ENCODE measurements at regions not wholly inside any gene's neighbourhood (a gene's known extent, or its start where the extent isn't known, plus 50 kb on each side); places are given as distances from the start of the nearest gene placed in this dataset.
"Not testable (repeated sequence)": the region's sequence is repeated elsewhere in the genome, so short reads cannot be mapped to it uniquely, and the experiment has no call there.

DNA sequence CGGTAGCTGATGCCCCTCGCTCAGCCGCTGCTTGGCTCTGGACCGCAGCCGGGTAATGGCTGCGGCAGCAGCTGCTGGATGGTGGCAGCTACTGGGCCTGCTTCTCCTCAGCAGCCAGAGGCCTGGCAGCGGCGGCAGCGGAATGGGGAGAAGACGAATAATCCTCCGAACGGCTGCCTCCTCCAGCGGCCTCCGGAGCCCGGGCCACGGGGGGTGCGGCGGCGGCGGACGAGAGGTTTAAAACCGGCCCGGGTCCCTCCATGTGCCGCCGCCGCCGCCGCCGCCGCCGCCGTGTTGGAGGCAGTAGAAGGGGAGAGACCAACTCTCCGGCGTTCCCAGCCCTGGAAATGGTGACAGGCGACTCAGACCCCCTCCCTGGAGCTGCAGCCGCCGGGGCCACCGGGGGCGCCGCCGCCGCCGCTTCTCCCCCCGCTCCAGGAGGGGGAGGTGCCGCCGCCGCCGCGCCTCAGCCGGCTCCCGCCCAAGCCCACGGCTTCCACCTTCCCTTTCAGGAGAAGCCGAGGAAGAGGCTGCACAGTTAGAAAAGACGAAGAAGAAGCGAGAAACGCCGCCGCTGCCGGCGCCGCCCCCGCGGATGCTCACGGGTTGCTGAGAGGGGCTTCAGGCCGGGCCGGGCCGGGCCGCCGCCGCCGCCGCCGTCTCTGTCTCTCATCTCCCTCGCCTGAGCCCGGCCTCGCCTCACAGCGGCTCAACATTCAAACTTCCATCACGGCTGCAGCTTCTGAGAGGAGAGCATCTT is 118.4 kb upstream of the PRSS3 start:
- H3K9me3 Mint-ChIP-seq: no peaks in the 10 kb centered on the region
- H3K4me3 Mint-ChIP-seq: peak overlapping the region; percentile 84
- H3K27ac Mint-ChIP-seq: peak overlapping the region; percentile 64

DNA sequence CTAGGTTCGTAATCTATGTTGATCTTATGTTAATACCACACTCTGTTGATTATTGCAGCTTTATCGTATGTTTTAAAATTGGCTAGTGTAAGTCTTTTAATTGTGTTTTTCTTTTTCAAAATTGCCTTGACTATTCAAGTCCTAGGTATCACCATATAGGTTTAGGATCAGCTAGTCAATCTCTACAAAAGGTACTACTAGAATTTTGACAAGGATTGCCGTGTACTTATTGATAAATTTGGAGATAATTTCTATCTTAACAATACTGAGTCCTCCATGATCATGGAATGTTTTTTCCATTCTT is 117.9 kb upstream of the PRSS3 start:
- Mint-ChIP-seq H3K27ac (peak overlapping the region; percentile 64), H3K36me3 (ENCODE audit: low read depth) (no peaks in the 10 kb centered on the region), H3K27me3 (peaks cover 73% of the 10 kb centered on the region), H3K4me3 (peak overlapping the region; percentile 84), H3K9me3 (no peaks in the 10 kb centered on the region), H3K4me1 (peaks cover 8% of the 10 kb centered on the region)
- DNase-seq (no peak), ATAC-seq (no peak)

More for the DNA sequence above, 118.4 kb upstream of the PRSS3 start:
- DNase-seq (peak; percentile 30), ATAC-seq (peak; percentile 63)
- Mint-ChIP-seq H3K27me3 (peaks cover 71% of the 10 kb centered on the region), H3K4me1 (peaks cover 8% of the 10 kb centered on the region), H3K36me3 (ENCODE audit: low read depth) (no peaks in the 10 kb centered on the region)

DNA sequence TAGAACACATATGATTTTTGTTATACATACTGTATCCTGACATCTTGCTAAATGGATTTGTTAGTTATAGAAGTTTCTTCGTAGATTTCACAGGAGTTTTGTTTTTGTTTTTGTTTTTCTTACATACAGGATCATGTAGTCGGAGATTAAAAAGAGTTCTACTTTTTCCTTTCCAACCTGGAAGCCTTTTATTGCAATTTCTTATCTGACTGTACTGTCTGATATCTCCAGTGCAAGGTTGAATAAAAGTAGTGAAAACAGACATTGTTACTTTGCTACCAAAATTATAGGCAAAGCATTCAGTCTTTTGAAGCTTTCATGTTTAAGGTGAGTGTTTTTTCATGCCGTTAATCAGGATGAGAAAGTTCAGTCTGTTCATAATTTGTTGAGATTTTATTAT is 117.4 kb upstream of the PRSS3 start:
- H3K9me3 Mint-ChIP-seq: no peaks in the 10 kb centered on the region
- no peak overlapping the region for H3K4me3 Mint-ChIP-seq
- ATAC-seq: no peak
- DNase-seq: no peak
- peaks cover 8% of the 10 kb centered on the region for H3K4me1 Mint-ChIP-seq
- no peak overlapping the region for H3K27ac Mint-ChIP-seq
- H3K27me3 Mint-ChIP-seq: peaks cover 75% of the 10 kb centered on the region
- no peaks in the 10 kb centered on the region for H3K36me3 Mint-ChIP-seq (ENCODE audit: low read depth)

DNA sequence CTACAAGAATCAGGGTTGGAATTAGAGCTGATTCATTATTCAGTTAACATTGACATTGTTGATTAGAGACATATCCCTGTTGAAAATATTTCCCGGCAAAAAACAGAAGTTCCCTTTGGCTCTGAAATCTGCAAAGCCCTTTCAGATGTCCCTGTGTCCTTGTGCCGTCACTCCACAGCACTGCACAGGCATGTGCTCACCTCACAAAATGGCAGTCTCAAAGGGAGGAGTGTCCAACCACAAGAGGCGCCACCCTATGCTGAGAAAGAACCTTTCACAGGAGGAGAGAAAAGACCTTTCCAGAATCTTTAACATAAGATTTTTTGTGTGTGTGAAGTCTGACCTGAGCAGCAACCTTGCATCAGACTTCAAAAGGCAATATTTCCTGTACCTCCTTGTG is 112.8 kb upstream of the PRSS3 start:
- no peak for DNase-seq
- Mint-ChIP-seq H3K9me3 (no peaks in the 10 kb centered on the region), H3K4me3 (no peak overlapping the region), H3K27ac (no peak overlapping the region), H3K36me3 (ENCODE audit: low read depth) (no peaks in the 10 kb centered on the region), H3K4me1 (no peaks in the 10 kb centered on the region), H3K27me3 (peaks cover 55% of the 10 kb centered on the region)
- no peak for ATAC-seq

GRCh38 chr9:33684831-33685230 is 110.5 kb upstream of the PRSS3 start:
- H3K27me3 Mint-ChIP-seq: peaks cover 39% of the 10 kb centered on the region
- DNase-seq (no peak), ATAC-seq (no peak)
- H3K36me3 Mint-ChIP-seq (ENCODE audit: low read depth): no peaks in the 10 kb centered on the region
- no peaks in the 10 kb centered on the region for H3K4me1 Mint-ChIP-seq
- no peaks in the 10 kb centered on the region for H3K9me3 Mint-ChIP-seq
- H3K27ac Mint-ChIP-seq: no peak overlapping the region
- H3K4me3 Mint-ChIP-seq: no peak overlapping the region

DNA sequence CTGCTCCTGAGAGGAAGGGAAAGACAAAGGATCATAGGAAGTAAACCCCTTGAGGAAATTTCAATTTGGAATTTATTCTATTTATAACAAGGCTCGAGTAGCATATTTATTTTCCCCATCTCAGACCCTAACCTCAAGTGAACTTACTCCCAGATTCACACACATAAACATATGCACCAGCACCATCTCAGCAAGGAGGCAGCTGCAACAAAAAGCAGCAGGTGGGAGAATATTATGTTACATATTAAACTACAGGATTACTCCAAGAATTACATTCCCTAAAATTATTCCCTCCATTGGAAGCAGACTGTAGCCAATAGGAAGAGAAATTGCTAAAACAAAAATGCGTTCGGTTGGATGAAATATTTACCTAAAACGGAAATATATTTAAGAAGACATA is 108.4 kb upstream of the PRSS3 start:
- Mint-ChIP-seq H3K36me3 (ENCODE audit: low read depth) (no peaks in the 10 kb centered on the region), H3K27me3 (peaks cover 30% of the 10 kb centered on the region), H3K27ac (no peak overlapping the region), H3K4me3 (no peak overlapping the region), H3K4me1 (no peaks in the 10 kb centered on the region), H3K9me3 (no peaks in the 10 kb centered on the region)
- no peak for DNase-seq
- no peak for ATAC-seq

DNA sequence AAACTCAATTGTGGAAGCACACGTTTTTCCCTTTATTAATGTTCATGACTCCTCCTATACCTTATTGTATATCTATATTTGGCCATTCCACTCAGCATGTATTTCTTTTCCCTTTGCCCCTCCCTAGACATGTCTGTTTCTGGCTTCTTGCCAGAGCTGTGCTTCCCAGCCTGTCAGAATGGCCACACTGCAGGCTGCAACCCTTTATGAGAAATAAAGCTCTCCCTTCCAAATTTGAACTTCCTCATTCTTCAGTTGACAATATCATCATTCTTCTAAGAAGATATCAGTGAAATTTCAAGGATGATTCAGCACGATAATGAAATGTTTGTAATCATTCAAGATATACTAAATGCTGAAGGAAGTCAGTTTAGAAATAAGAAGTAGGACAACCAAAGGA is 107.6 kb upstream of the PRSS3 start:
- H3K27me3 Mint-ChIP-seq: peaks cover 26% of the 10 kb centered on the region
- H3K4me1 Mint-ChIP-seq: no peaks in the 10 kb centered on the region
- no peak overlapping the region for H3K4me3 Mint-ChIP-seq
- H3K9me3 Mint-ChIP-seq: no peaks in the 10 kb centered on the region
- H3K27ac Mint-ChIP-seq: no peak overlapping the region
- DNase-seq: no peak
- no peaks in the 10 kb centered on the region for H3K36me3 Mint-ChIP-seq (ENCODE audit: low read depth)
- ATAC-seq: no peak

DNA sequence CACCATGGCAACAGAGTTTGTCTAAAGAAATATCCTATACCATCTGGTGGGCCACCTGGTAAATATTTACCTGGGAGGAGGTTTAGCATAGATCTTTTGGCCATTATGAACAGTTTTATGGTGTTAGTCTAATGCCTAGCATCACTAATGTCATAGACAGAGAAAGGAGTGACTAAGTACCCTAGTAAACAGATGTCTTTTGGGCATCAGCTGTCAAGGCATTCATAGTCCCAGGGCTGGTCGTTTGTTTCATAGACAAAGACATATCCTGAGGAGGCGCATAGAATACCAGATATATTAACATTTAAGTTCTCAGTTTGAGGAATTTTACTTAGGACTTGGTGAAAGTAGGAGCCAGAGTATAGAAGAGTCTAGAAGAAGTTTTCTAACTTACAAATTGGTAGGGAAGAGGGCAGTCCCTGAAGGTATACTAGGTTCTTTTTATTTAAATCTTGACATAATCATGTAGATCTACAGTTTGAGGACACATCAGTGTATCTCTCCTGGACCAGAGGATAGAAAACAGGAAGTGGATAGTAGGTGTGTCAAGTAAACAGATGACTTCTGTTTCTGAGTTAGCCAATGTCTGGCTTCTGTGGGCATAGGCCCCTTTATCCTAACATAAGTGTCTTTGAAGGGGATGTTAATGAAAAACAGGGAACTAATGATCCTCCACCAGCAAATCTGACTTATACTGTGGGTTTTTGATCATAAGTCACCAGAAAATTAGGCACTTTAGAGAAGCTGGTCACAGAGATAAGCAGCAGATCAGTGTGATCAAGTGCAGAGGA is 105.0 kb upstream of the PRSS3 start:
- H3K36me3 Mint-ChIP-seq (ENCODE audit: low read depth): no peaks in the 10 kb centered on the region
- no peak for ATAC-seq
- no peak overlapping the region for H3K4me3 Mint-ChIP-seq
- peaks cover 16% of the 10 kb centered on the region for H3K27me3 Mint-ChIP-seq
- H3K9me3 Mint-ChIP-seq: no peaks in the 10 kb centered on the region
- no peaks in the 10 kb centered on the region for H3K4me1 Mint-ChIP-seq
- DNase-seq: no peak
- H3K27ac Mint-ChIP-seq: no peak overlapping the region

DNA sequence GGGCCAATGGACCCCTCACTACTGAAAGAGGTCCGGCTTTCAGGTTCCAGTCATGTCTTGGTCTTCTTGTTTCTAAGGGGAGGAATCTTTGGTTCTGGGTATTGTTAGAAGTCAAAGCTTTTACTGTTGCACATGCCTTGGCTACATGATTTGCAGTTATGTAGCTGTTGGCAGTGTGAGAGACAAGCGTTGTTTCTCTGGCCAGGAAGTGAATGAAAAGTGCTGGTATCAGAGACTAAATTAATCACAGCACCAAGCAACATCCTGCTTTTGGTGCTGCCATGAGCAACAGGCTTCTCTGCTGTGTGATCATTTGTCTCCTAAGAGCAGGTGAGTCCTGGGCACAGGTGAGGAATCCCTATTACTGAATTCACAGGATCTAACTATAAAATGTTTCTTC is 100.1 kb upstream of the PRSS3 start:
- Mint-ChIP-seq H3K27ac (no peak overlapping the region), H3K36me3 (ENCODE audit: low read depth) (no peaks in the 10 kb centered on the region), H3K27me3 (peaks cover 12% of the 10 kb centered on the region), H3K4me3 (no peak overlapping the region), H3K9me3 (no peaks in the 10 kb centered on the region), H3K4me1 (no peaks in the 10 kb centered on the region)
- ATAC-seq: no peak
- DNase-seq: no peak

DNA sequence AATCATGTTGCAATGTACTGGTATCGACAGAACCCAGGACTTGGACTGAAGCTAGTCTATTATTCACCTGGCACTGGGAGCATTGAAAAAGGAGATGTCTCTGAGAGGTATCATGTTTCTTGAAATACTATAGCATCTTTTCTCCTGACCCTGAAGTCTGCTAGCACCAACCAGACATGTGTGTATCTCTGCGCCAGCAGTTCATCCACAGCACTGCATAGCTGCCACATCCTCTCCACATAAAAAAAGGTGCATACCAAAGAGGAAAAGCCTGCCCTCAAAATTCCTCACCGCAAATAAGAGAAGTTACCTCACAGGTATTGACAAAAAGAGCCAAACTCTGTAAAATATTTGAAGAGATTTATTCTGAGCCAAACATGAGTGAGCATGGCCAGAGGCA is 99.5 kb upstream of the PRSS3 start:
- DNase-seq (no peak), ATAC-seq (no peak)
- Mint-ChIP-seq H3K27ac (no peak overlapping the region), H3K9me3 (no peaks in the 10 kb centered on the region), H3K4me1 (no peaks in the 10 kb centered on the region), H3K27me3 (peaks cover 12% of the 10 kb centered on the region), H3K4me3 (no peak overlapping the region), H3K36me3 (ENCODE audit: low read depth) (no peaks in the 10 kb centered on the region)

DNA sequence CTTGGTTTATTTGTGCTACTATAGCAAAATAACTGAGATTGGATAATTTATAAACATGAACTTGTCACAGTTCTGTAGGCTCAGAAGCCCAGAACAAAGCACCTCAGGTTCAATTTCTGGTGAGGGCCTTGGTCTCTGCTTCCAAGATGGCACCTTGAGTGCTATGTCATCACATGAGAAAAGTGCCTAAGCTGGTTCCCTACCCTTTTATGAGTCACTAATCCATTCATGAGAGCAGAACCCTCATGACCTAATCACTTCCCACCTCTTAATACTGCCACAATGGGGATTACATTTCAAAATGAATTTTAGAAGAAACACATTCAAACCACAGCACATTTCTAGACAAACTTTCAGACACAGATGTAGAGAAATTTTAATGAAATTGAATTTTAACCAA is 98.2 kb upstream of the PRSS3 start:
- ATAC-seq (no peak), DNase-seq (no peak)
- no peaks in the 10 kb centered on the region for H3K9me3 Mint-ChIP-seq
- no peaks in the 10 kb centered on the region for H3K36me3 Mint-ChIP-seq (ENCODE audit: low read depth)
- H3K27me3 Mint-ChIP-seq: peaks cover 12% of the 10 kb centered on the region
- H3K4me3 Mint-ChIP-seq: no peak overlapping the region
- H3K4me1 Mint-ChIP-seq: no peaks in the 10 kb centered on the region
- no peak overlapping the region for H3K27ac Mint-ChIP-seq

GRCh38 chr9:33698267-33698666 is 97.1 kb upstream of the PRSS3 start:
- H3K36me3 Mint-ChIP-seq (ENCODE audit: low read depth): no peaks in the 10 kb centered on the region
- DNase-seq (no peak), ATAC-seq (no peak)
- no peak overlapping the region for H3K4me3 Mint-ChIP-seq
- peaks cover 7% of the 10 kb centered on the region for H3K27me3 Mint-ChIP-seq
- H3K4me1 Mint-ChIP-seq: no peaks in the 10 kb centered on the region
- no peak overlapping the region for H3K27ac Mint-ChIP-seq
- H3K9me3 Mint-ChIP-seq: no peaks in the 10 kb centered on the region

GRCh38 chr9:33700940-33701339 is 94.4 kb upstream of the PRSS3 start:
- not testable (repeated sequence) for H3K36me3 Mint-ChIP-seq (ENCODE audit: low read depth); H3K4me1 Mint-ChIP-seq; H3K27ac Mint-ChIP-seq; ATAC-seq; H3K9me3 Mint-ChIP-seq; H3K27me3 Mint-ChIP-seq; DNase-seq; H3K4me3 Mint-ChIP-seq

DNA sequence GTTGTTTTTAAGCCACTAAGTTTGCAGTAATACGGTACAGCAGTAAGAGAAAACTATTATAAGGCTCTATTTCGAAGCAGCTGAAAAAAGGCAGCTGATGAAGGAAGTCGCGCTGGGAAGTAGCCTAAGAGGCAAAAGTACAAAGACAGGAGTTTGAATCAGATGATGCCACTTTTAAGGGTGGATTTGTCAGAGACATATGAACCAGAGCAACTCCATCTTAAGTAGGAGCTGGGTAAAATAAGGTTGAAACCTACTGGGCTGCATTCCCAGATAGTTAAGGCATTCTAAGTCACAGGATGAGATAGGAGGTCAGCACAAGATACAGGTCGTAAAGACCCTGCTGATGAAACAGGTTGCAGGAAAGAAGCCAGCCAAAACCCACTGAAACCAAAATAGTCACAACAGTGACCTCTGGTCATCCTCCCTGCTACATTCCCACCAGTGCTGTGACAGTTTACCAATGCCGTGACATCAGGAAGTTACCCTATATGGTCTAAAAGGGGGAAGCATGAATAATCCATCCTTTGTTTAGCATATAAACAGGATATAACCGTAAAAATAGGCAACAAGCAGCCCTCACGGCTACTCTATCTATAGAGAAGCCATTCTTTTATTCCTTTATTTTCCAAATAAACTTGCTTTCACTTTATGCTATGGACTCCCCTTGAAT is 91.8 kb upstream of the PRSS3 start:
- DNase-seq (no peak), ATAC-seq (no peak)
- no peak overlapping the region for H3K4me3 Mint-ChIP-seq
- H3K36me3 Mint-ChIP-seq (ENCODE audit: low read depth): peaks cover 2% of the 10 kb centered on the region
- H3K9me3 Mint-ChIP-seq: peaks cover 4% of the 10 kb centered on the region
- H3K27me3 Mint-ChIP-seq: peaks cover 10% of the 10 kb centered on the region
- H3K27ac Mint-ChIP-seq: no peak overlapping the region
- H3K4me1 Mint-ChIP-seq: no peaks in the 10 kb centered on the region

DNA sequence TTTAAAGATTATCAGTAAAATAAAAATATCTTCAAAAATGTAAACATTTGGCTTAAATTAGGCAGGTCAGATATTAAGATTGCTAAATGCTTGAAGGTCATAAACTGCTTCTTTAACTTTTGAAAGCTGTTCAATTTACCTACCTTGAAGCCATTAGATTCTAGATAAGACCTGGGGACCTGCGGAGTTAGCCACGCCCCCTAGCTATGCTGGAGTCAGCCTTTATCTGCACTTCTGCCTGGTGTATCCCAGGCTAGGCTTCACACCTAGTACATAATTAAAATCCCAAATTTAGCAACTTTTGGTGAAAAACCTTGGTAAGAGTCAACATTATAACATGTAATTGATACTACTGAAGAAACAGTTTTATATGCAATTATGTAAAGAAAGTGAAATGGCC is 89.9 kb upstream of the PRSS3 start:
- H3K9me3 Mint-ChIP-seq; ATAC-seq; DNase-seq; H3K27ac Mint-ChIP-seq; H3K4me3 Mint-ChIP-seq; H3K4me1 Mint-ChIP-seq; H3K36me3 Mint-ChIP-seq (ENCODE audit: low read depth); H3K27me3 Mint-ChIP-seq: not testable (repeated sequence)

Data from activated naive CD8-positive, alpha-beta T cell treated with anti-CD3 and anti-CD28 coated beads, Interleukin-2, amount 50 U/mL, for 24 hours (primary cell).